H1 (cell line): ENCODE measurements at regions not wholly inside any gene's neighbourhood (a gene's known extent, or its start where the extent isn't known, plus 50 kb on each side); places are given as distances from the start of the nearest gene placed in this dataset.

ENCODE experiments used
- BACH1 ChIP-seq: IDR thresholded peaks from 2 replicates; pipeline ENCODE4 v1.6.1; 2012; ENCODE audit warnings: low read length, improper control_type of control experiment
- CREB1 ChIP-seq: IDR thresholded peaks from 2 replicates; pipeline ENCODE4 v1.6.1; 2012; ENCODE audit warnings: inconsistent platforms
- FOSL1 ChIP-seq: IDR thresholded peaks from 2 replicates; pipeline ENCODE4 v1.6.1; 2011; ENCODE audit warnings: mild to moderate bottlenecking, low read depth, low read length, moderate library complexity; ENCODE audit not compliant: insufficient read depth
- GABPA ChIP-seq: IDR thresholded peaks from 2 replicates; pipeline ENCODE4 v1.6.1; 2011; ENCODE audit warnings: mild to moderate bottlenecking, low read length, moderate library complexity, borderline replicate concordance; ENCODE audit not compliant: insufficient read depth
- PHF8 ChIP-seq: fragments of 200-600 bp; sonication (generic); conservative IDR thresholded peaks from 2 replicates; pipeline ENCODE4 v1.7.1; 2012; ENCODE audit warnings: low read depth, mild to moderate bottlenecking, inconsistent platforms, low read length, moderate library complexity
- POLR2A ChIP-seq, 2 experiments: IDR thresholded peaks; 1 replicate in 1 of 2; 2 replicates in 1 of 2; pipeline ENCODE4 v1.6.1; 2011; ENCODE audit warnings: low read depth in 2 of 2, low read length in 2 of 2, mild to moderate bottlenecking in 2 of 2; ENCODE audit errors: control extremely low read depth in 1 of 2
- SUZ12 ChIP-seq: fragments of 200-600 bp; sonication (generic); IDR thresholded peaks from 2 replicates; pipeline ENCODE4 v1.6.1; 2012; ENCODE audit warnings: mild to moderate bottlenecking, inconsistent platforms, low read length, moderate library complexity, mixed read lengths
- TEAD4 ChIP-seq: IDR thresholded peaks from 2 replicates; pipeline ENCODE4 v1.6.1; 2012; ENCODE audit warnings: low read depth, low read length, inconsistent platforms, mixed read lengths
- TF ChIP-seq, protein P1 (sequence below), 3 experiments: IDR thresholded peaks; 1 replicate in 2 of 3; 2 replicates in 1 of 3; pipeline versions ENCODE4 v1.5.1 to v1.6.1; 2011; ENCODE audit warnings: low read length in 3 of 3, mild to moderate bottlenecking in 3 of 3, inconsistent platforms in 2 of 3, low read depth in 1 of 3, moderate library complexity in 1 of 3; ENCODE audit not compliant: insufficient read depth in 1 of 3; ENCODE audit errors: control extremely low read depth in 1 of 3
- TF ChIP-seq, protein P2 (sequence below): IDR thresholded peaks from 2 replicates; pipeline ENCODE4 v1.6.1; 2011; ENCODE audit warnings: low read depth, mild to moderate bottlenecking, low read length; ENCODE audit not compliant: insufficient read depth

DNA sequence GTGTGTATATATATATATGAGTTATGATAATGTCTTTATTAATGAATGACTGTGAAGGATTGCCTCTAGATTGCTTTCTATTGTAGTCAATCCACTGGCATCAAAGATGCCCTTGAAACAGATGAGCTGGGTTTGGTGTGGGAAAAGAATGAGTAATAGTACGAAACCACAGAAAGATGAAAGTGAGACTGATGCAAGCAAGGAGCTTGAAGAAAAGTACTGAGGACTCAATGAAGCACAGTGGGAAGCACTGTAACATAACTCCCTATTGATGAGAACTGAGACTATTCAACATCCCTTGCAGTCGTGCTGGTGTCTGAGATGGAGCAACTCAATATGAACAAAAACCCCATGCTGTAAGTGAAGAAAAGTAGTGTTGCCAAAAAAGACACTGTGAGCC lies 1794.2 kb downstream of the SLITRK5 start:
- TF ChIP-seq, protein P1, sequence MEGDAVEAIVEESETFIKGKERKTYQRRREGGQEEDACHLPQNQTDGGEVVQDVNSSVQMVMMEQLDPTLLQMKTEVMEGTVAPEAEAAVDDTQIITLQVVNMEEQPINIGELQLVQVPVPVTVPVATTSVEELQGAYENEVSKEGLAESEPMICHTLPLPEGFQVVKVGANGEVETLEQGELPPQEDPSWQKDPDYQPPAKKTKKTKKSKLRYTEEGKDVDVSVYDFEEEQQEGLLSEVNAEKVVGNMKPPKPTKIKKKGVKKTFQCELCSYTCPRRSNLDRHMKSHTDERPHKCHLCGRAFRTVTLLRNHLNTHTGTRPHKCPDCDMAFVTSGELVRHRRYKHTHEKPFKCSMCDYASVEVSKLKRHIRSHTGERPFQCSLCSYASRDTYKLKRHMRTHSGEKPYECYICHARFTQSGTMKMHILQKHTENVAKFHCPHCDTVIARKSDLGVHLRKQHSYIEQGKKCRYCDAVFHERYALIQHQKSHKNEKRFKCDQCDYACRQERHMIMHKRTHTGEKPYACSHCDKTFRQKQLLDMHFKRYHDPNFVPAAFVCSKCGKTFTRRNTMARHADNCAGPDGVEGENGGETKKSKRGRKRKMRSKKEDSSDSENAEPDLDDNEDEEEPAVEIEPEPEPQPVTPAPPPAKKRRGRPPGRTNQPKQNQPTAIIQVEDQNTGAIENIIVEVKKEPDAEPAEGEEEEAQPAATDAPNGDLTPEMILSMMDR (IDR thresholded peaks at IDR 0.05; ENCODE audit: control extremely low read depth in 1 of 3, insufficient read depth in 1 of 3, low read depth in 1 of 3, low read length in 3 of 3) = no peak
- no peak for TF ChIP-seq CREB1
- no peak for TF ChIP-seq PHF8
- TF ChIP-seq, protein P2, sequence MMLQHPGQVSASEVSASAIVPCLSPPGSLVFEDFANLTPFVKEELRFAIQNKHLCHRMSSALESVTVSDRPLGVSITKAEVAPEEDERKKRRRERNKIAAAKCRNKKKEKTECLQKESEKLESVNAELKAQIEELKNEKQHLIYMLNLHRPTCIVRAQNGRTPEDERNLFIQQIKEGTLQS = no peak
- no peak for TF ChIP-seq POLR2A (IDR thresholded peaks at IDR 0.05; ENCODE audit: control extremely low read depth in 1 of 2, low read depth in 2 of 2, low read length in 2 of 2)
- TF ChIP-seq TEAD4 = no peak
- TF ChIP-seq SUZ12 = no peak
- TF ChIP-seq GABPA = no peak
- no peak for TF ChIP-seq FOSL1
- TF ChIP-seq BACH1 = no peak
